Activated CD4-positive, alpha-beta T cell treated with anti-CD3 and anti-CD28 coated beads, Interleukin-2, amount 50 U/mL, for 4 hours (primary cell): ENCODE measurements at regions not wholly inside any gene's neighbourhood (a gene's known extent, or its start where the extent isn't known, plus 50 kb on each side); places are given as distances from the start of the nearest gene placed in this dataset.
"Not testable (repeated sequence)": the region's sequence is repeated elsewhere in the genome, so short reads cannot be mapped to it uniquely, and the experiment has no call there.

Experiments used
- DNase-seq, 2 experiments: peaks; one replicate each; pipeline ENCODE4 v3.0.0-alpha.2; 2020

- DNase-seq = no peak
Observed at GRCh38 chr14:21791749-21792148, 118.1 kb upstream of the OR4E1 start.

- DNase-seq = not testable (repeated sequence)
Observed at GRCh38 chr14:21788687-21789086, 115.1 kb upstream of the OR4E1 start.

GRCh38 chr14:21787242-21787641 lies 113.6 kb upstream of the OR4E1 start:
- not testable (repeated sequence) for DNase-seq

GRCh38 chr14:21781543-21781942 lies 107.9 kb upstream of the OR4E1 start:
- DNase-seq = no peak

- no peak for DNase-seq
Observed at GRCh38 chr14:21780429-21781084, 106.9 kb upstream of the OR4E1 start.

GRCh38 chr14:21771671-21772070 lies 98.1 kb upstream of the OR4E1 start:
- DNase-seq = no peak

GRCh38 chr14:21768875-21769257 lies 95.2 kb upstream of the OR4E1 start:
- DNase-seq = no peak

GRCh38 chr14:21768116-21768874 lies 94.7 kb upstream of the OR4E1 start:
- no peak for DNase-seq

- not testable (repeated sequence) for DNase-seq
Observed at GRCh38 chr14:21760360-21760759, 86.7 kb upstream of the OR4E1 start.

- DNase-seq = no peak
Observed at GRCh38 chr14:21749306-21749868, 75.8 kb upstream of the OR4E1 start.

GRCh38 chr14:21748869-21749303 lies 75.3 kb upstream of the OR4E1 start:
- peak; percentile 38 to 50 for DNase-seq

- DNase-seq = no peak
Observed at GRCh38 chr14:21735639-21736307, 62.2 kb upstream of the OR4E1 start.

- no peak for DNase-seq
Observed at GRCh38 chr14:21735200-21735599, 61.6 kb upstream of the OR4E1 start.

GRCh38 chr14:21734457-21735074 lies 60.9 kb upstream of the OR4E1 start:
- peak in 1 of 2 experiments; percentile 16 for DNase-seq

- no peak for DNase-seq
Observed at GRCh38 chr14:21729703-21730233, 56.1 kb upstream of the OR4E1 start.

- no peak for DNase-seq
Observed at GRCh38 chr14:21725250-21725649, 51.6 kb upstream of the OR4E1 start.

- DNase-seq = no peak
Observed at GRCh38 chr14:21724090-21724973, 50.7 kb upstream of the OR4E1 start.

GRCh38 chr14:21723431-21724045 lies 49.9 kb upstream of the OR4E1 start:
- peak in 1 of 2 experiments; percentile 21 for DNase-seq
